CD4-positive, alpha-beta T cell (primary cell): ENCODE measurements at regions not wholly inside any gene's neighbourhood (a gene's known extent, or its start where the extent isn't known, plus 50 kb on each side); places are given as distances from the start of the nearest gene placed in this dataset.
"Not testable (repeated sequence)": the region's sequence is repeated elsewhere in the genome, so short reads cannot be mapped to it uniquely, and the experiment has no call there.

Experiments
- ATAC-seq: fragments of 200-7000 bp; cut with Tn5 transposase; one replicate; pipeline ENCODE4 v1.10.0; 2022; ENCODE audit warnings: mild to moderate bottlenecking; ENCODE audit not compliant: poor library complexity
- CTCF ChIA-PET: fragments of 350-600 bp; sonication (Branson Sonifier 250); formaldehyde crosslinking; loops from one replicate; lab custom pipeline; 2021; ENCODE audit warnings: antibody characterized with exemption, inconsistent platforms; lab: Charles Lee
- POLR2A ChIA-PET: fragments of 350-600 bp; sonication (Branson Sonifier 250); formaldehyde crosslinking; loops from one replicate; lab custom pipeline; 2021; ENCODE audit warnings: antibody characterized with exemption, inconsistent platforms; lab: Charles Lee
- DNase-seq, 14 experiments: peaks; one replicate each; pipeline ENCODE4 v3.0.0-alpha.2; 2013 to 2020; ENCODE audit warnings: mixed read lengths in 2 of 14
- H3K27ac ChIP-seq, 2 donors: one replicate each; pipeline versions ENCODE4 v1.5.1 to v1.7.0; 2013; ENCODE audit warnings: low read length in 2 of 2, low read depth in 1 of 2, mild to moderate bottlenecking in 1 of 2
- H3K27me3 ChIP-seq, 2 experiments: 1 replicate in 1 of 2; 2 replicates in 1 of 2; pipeline versions ENCODE4 v1.6.1 to v1.7.0; 2013; ENCODE audit warnings: low read length in 2 of 2, control low read depth in 1 of 2, mild to moderate bottlenecking in 1 of 2, moderate library complexity in 1 of 2; ENCODE audit not compliant: insufficient read depth in 2 of 2, control insufficient read depth in 1 of 2
- H3K36me3 ChIP-seq: one replicate; pipeline ENCODE4 v1.6.1; 2013; ENCODE audit warnings: low read length, control low read depth; ENCODE audit not compliant: insufficient read depth
- H3K4me1 ChIP-seq: one replicate; pipeline ENCODE4 v1.6.1; 2013; ENCODE audit warnings: low read length, control low read depth; ENCODE audit not compliant: insufficient read depth
- H3K4me3 ChIP-seq: one replicate; pipeline ENCODE4 v1.5.1; 2013; ENCODE audit warnings: mild to moderate bottlenecking, low read length, moderate library complexity
- H3K9me3 ChIP-seq, 2 experiments: 1 replicate in 1 of 2; 2 replicates in 1 of 2; pipeline versions ENCODE4 v1.6.1 to v1.7.0; 2013; ENCODE audit warnings: low read length in 2 of 2, mild to moderate bottlenecking in 2 of 2, control low read depth in 1 of 2, moderate library complexity in 1 of 2; ENCODE audit not compliant: control insufficient read depth in 1 of 2, insufficient read depth in 1 of 2
- H3K27ac Mint-ChIP-seq: one replicate; pipeline ENCODE4 v1.8.0; 2020; ENCODE audit warnings: mixed read lengths
- H3K27me3 Mint-ChIP-seq: one replicate; pipeline ENCODE4 v1.8.0; 2021; ENCODE audit warnings: mixed read lengths
- H3K36me3 Mint-ChIP-seq: one replicate; pipeline ENCODE4 v1.8.0; 2021; ENCODE audit warnings: low read depth, mixed read lengths
- H3K4me1 Mint-ChIP-seq: one replicate; pipeline ENCODE4 v1.8.0; 2021; ENCODE audit warnings: low read depth, mixed read lengths
- H3K4me3 Mint-ChIP-seq: one replicate; pipeline ENCODE4 v1.8.0; 2020; ENCODE audit warnings: mild to moderate bottlenecking, mixed read lengths
- H3K9me3 Mint-ChIP-seq: one replicate; pipeline ENCODE4 v1.8.0; 2020; ENCODE audit warnings: mixed read lengths
- CTCF ChIP-seq: fragments of 200-600 bp; IDR thresholded peaks from one replicate; pipeline ENCODE4 v1.8.0; 2022; ENCODE audit warnings: antibody characterized with exemption, mild to moderate bottlenecking
- intact Hi-C, 2 experiments: fragments of 100-400 bp; cut with DNase I in 1 of 2; cut with micrococcal nuclease in 1 of 2; formaldehyde crosslinking; loops; one replicate each; pipeline versions ENCODE4 v1.15.1 to v1.9.0; 2023 to 2025; cut with DNase I, micrococcal nuclease

GRCh38 chr4:67275179-67275750 is 270.0 kb downstream of the CENPC start:
- intact Hi-C loops, result no loop called here
- CTCF ChIA-PET, result no interaction called here
- ATAC-seq, result no peak

GRCh38 chr4:67274671-67275070 is 270.6 kb downstream of the CENPC start:
- H3K27me3 ChIP-seq, H3K36me3 Mint-ChIP-seq, H3K4me1 ChIP-seq, H3K4me3 ChIP-seq, H3K27me3 Mint-ChIP-seq, H3K4me3 Mint-ChIP-seq, H3K4me1 Mint-ChIP-seq, ATAC-seq, CTCF ChIA-PET, POLR2A ChIA-PET, DNase-seq, H3K27ac Mint-ChIP-seq, intact Hi-C loops, H3K36me3 ChIP-seq, H3K27ac ChIP-seq: not testable (repeated sequence)
- peaks cover 14% of the 10 kb centered on the region for H3K9me3 Mint-ChIP-seq
- H3K9me3 ChIP-seq, result peaks cover 0 to 12% of the 10 kb centered on the region in 2 experiments

More at GRCh38 chr4:67275179-67275750, 270.0 kb downstream of the CENPC start:
- POLR2A ChIA-PET, result no interaction called here
- Mint-ChIP-seq H3K4me1 (no peaks in the 10 kb centered on the region), H3K36me3 (no peaks in the 10 kb centered on the region), H3K4me3 (no peak overlapping the region), H3K27ac (no peak overlapping the region), H3K9me3 (peaks cover 11% of the 10 kb centered on the region), H3K27me3 (no peaks in the 10 kb centered on the region)
- no peaks in the 10 kb centered on the region for H3K27me3 ChIP-seq
- H3K4me1 ChIP-seq, result no peaks in the 10 kb centered on the region
- no peak overlapping the region for H3K4me3 ChIP-seq
- no peak overlapping the region for H3K27ac ChIP-seq
- H3K9me3 ChIP-seq, result peaks cover 0 to 12% of the 10 kb centered on the region in 2 experiments
- DNase-seq, result no peak
- H3K36me3 ChIP-seq, result no peaks in the 10 kb centered on the region
- no peak for TF ChIP-seq CTCF

GRCh38 chr4:67273666-67274065 is 271.6 kb downstream of the CENPC start:
- Mint-ChIP-seq H3K4me1 (no peaks in the 10 kb centered on the region), H3K9me3 (peaks cover 14% of the 10 kb centered on the region), H3K27me3 (no peaks in the 10 kb centered on the region), H3K4me3 (no peak overlapping the region), H3K36me3 (no peaks in the 10 kb centered on the region), H3K27ac (no peak overlapping the region)
- ChIA-PET POLR2A (no interaction called here), CTCF (no interaction called here)
- H3K27ac ChIP-seq, result no peak overlapping the region
- intact Hi-C loops, result no loop called here
- peaks cover 0 to 12% of the 10 kb centered on the region in 2 experiments for H3K9me3 ChIP-seq
- no peak for ATAC-seq
- no peak for TF ChIP-seq CTCF
- no peaks in the 10 kb centered on the region for H3K4me1 ChIP-seq
- no peak overlapping the region for H3K4me3 ChIP-seq
- H3K36me3 ChIP-seq, result no peaks in the 10 kb centered on the region
- no peaks in the 10 kb centered on the region for H3K27me3 ChIP-seq
- no peak for DNase-seq

GRCh38 chr4:67261971-67262370 is 283.3 kb downstream of the CENPC start:
- Mint-ChIP-seq H3K4me3 (no peak overlapping the region), H3K4me1 (no peaks in the 10 kb centered on the region), H3K36me3 (no peaks in the 10 kb centered on the region), H3K27me3 (peaks cover 5% of the 10 kb centered on the region), H3K27ac (no peak overlapping the region), H3K9me3 (no peaks in the 10 kb centered on the region)
- Histone ChIP-seq H3K27me3 (no peaks in the 10 kb centered on the region), H3K27ac (no peak overlapping the region), H3K4me1 (no peaks in the 10 kb centered on the region), H3K36me3 (no peaks in the 10 kb centered on the region), H3K4me3 (no peak overlapping the region), H3K9me3 (no peaks in the 10 kb centered on the region)
- TF ChIP-seq CTCF, result no peak
- DNase-seq (no peak), ATAC-seq (no peak)
- intact Hi-C loops, result no loop called here
- POLR2A ChIA-PET, result no interaction called here
- CTCF ChIA-PET, result no interaction called here
